ENCODE measurements at regions not wholly inside any gene's neighbourhood (a gene's known extent, or its start where the extent isn't known, plus 50 kb on each side); places are given as distances from the start of the nearest gene placed in this dataset.

DNA sequence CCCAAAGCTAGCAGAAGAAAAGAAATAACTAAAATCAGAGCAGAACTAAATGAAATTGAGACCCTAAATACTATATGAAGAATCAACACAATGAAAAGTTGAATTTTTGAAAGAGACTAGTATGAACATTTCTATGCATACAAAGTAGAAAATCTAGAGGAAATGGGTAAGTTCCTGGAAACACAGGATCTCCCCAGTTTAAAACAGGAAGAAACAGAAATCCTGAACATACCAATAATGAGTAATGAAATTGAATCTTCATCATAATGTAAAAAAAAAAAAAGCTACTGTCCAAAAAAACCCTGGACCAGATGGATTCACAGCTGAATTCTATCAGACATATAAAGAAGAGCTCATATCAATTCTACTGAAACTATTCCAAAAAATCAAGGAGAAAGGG is 233.5 kb downstream of the PLPP3 start:
- Histone ChIP-seq H3K27me3 (ENCODE audit: low read length) (no peaks in the 10 kb centered on the region), H4K20me1 (ENCODE audit: low read length) (no peaks in the 10 kb centered on the region), H3K4me2 (ENCODE audit: low read length) (no peak overlapping the region), H3K4me1 (ENCODE audit: insufficient read depth, low read length) (no peaks in the 10 kb centered on the region), H3K9me3 (ENCODE audit: low read length) (no peaks in the 10 kb centered on the region), H3K36me3 (ENCODE audit: low read depth, low read length) (no peaks in the 10 kb centered on the region), H3K27ac (ENCODE audit: low read length) (no peak overlapping the region), H3F3A (ENCODE audit: low read length, unreplicated experiment) (no peaks in the 10 kb centered on the region), H3K9me2 (replicated peaks; ENCODE audit: low read length) (no peaks in the 10 kb centered on the region), H3K79me2 (ENCODE audit: low read length) (no peaks in the 10 kb centered on the region), H2AFZ (ENCODE audit: low read length) (no peak overlapping the region), H3K9ac (ENCODE audit: low read length) (no peak overlapping the region), H3K4me3 (ENCODE audit: low read length) (no peak overlapping the region)
- no TSS peak for BruUV-seq (replicated peaks)
- DNase-seq (no peak), ATAC-seq (no peak)
- TF ChIP-seq EZH2phosphoT487 (IDR thresholded peaks at IDR 0.05; ENCODE audit: borderline replicate concordance, low read length) (no peak), EZH2 (IDR thresholded peaks at IDR 0.05; ENCODE audit: low read length, unreplicated experiment) (no peak)
- TF ChIP-seq, protein P1, sequence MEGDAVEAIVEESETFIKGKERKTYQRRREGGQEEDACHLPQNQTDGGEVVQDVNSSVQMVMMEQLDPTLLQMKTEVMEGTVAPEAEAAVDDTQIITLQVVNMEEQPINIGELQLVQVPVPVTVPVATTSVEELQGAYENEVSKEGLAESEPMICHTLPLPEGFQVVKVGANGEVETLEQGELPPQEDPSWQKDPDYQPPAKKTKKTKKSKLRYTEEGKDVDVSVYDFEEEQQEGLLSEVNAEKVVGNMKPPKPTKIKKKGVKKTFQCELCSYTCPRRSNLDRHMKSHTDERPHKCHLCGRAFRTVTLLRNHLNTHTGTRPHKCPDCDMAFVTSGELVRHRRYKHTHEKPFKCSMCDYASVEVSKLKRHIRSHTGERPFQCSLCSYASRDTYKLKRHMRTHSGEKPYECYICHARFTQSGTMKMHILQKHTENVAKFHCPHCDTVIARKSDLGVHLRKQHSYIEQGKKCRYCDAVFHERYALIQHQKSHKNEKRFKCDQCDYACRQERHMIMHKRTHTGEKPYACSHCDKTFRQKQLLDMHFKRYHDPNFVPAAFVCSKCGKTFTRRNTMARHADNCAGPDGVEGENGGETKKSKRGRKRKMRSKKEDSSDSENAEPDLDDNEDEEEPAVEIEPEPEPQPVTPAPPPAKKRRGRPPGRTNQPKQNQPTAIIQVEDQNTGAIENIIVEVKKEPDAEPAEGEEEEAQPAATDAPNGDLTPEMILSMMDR (conservative IDR thresholded peaks at IDR 0.05; ENCODE audit: low read depth, low read length) = no peak
- POLR2A ChIA-PET (ENCODE audit: unreplicated experiment) = no interaction called here
- intact Hi-C loops (cut with micrococcal nuclease) = no loop called here
- CTCF ChIA-PET = no interaction called here

GRCh38 chr1:56340977-56341376 is 238.4 kb downstream of the PLPP3 start:
- Histone ChIP-seq H4K20me1 (ENCODE audit: low read length) (no peaks in the 10 kb centered on the region), H3K27ac (ENCODE audit: low read length) (no peak overlapping the region), H3K4me1 (ENCODE audit: insufficient read depth, low read length) (no peaks in the 10 kb centered on the region), H3K9me2 (replicated peaks; ENCODE audit: low read length) (no peaks in the 10 kb centered on the region), H2AFZ (ENCODE audit: low read length) (no peak overlapping the region), H3K4me3 (ENCODE audit: low read length) (no peak overlapping the region), H3K9me3 (ENCODE audit: low read length) (no peaks in the 10 kb centered on the region), H3K79me2 (ENCODE audit: low read length) (no peaks in the 10 kb centered on the region), H3F3A (ENCODE audit: low read length, unreplicated experiment) (no peaks in the 10 kb centered on the region), H3K4me2 (ENCODE audit: low read length) (no peak overlapping the region), H3K36me3 (ENCODE audit: low read depth, low read length) (no peaks in the 10 kb centered on the region), H3K9ac (ENCODE audit: low read length) (no peak overlapping the region), H3K27me3 (ENCODE audit: low read length) (no peaks in the 10 kb centered on the region)
- no TSS peak for BruUV-seq (replicated peaks)
- POLR2A ChIA-PET (ENCODE audit: unreplicated experiment) = no interaction called here
- TF ChIP-seq EZH2phosphoT487 (IDR thresholded peaks at IDR 0.05; ENCODE audit: borderline replicate concordance, low read length) (no peak), EZH2 (IDR thresholded peaks at IDR 0.05; ENCODE audit: low read length, unreplicated experiment) (no peak)
- TF ChIP-seq, protein P1 (conservative IDR thresholded peaks at IDR 0.05; ENCODE audit: low read depth, low read length) = no peak
- intact Hi-C loops (cut with micrococcal nuclease) = no loop called here
- ATAC-seq (no peak), DNase-seq (no peak)
- CTCF ChIA-PET = no interaction called here

- no peak overlapping the region for H3K9ac ChIP-seq (ENCODE audit: low read length)
- intact Hi-C loops (cut with micrococcal nuclease) = no loop called here
- no peak for TF ChIP-seq EZH2 (IDR thresholded peaks at IDR 0.05; ENCODE audit: low read length, unreplicated experiment)
- TF ChIP-seq EZH2phosphoT487 (IDR thresholded peaks at IDR 0.05; ENCODE audit: borderline replicate concordance, low read length) = no peak
- TF ChIP-seq, protein P1 (conservative IDR thresholded peaks at IDR 0.05; ENCODE audit: low read depth, low read length) = no peak
- no peaks in the 10 kb centered on the region for H3K9me2 ChIP-seq (replicated peaks; ENCODE audit: low read length)
- no peaks in the 10 kb centered on the region for H3K9me3 ChIP-seq (ENCODE audit: low read length)
- no peaks in the 10 kb centered on the region for H3K4me1 ChIP-seq (ENCODE audit: insufficient read depth, low read length)
- no peak overlapping the region for H3K4me3 ChIP-seq (ENCODE audit: low read length)
- H3F3A ChIP-seq (ENCODE audit: low read length, unreplicated experiment) = no peaks in the 10 kb centered on the region
- H3K79me2 ChIP-seq (ENCODE audit: low read length) = no peaks in the 10 kb centered on the region
- DNase-seq (no peak), ATAC-seq (no peak)
- no peaks in the 10 kb centered on the region for H3K36me3 ChIP-seq (ENCODE audit: low read depth, low read length)
- no peak overlapping the region for H3K27ac ChIP-seq (ENCODE audit: low read length)
- CTCF ChIA-PET = no interaction called here
- POLR2A ChIA-PET (ENCODE audit: unreplicated experiment) = no interaction called here
- no peak overlapping the region for H3K4me2 ChIP-seq (ENCODE audit: low read length)
- H4K20me1 ChIP-seq (ENCODE audit: low read length) = no peaks in the 10 kb centered on the region
- H3K27me3 ChIP-seq (ENCODE audit: low read length) = no peaks in the 10 kb centered on the region
- BruUV-seq (replicated peaks) = no TSS peak
- no peak overlapping the region for H2AFZ ChIP-seq (ENCODE audit: low read length)
Measured at GRCh38 chr1:56339786-56340465, 239.4 kb downstream of the PLPP3 start.
